Right renal cortex interstitium (tissue), 3 donors: ENCODE measurements at regions not wholly inside any gene's neighbourhood (a gene's known extent, or its start where the extent isn't known, plus 50 kb on each side); places are given as distances from the start of the nearest gene placed in this dataset.
"Not testable (repeated sequence)": the region's sequence is repeated elsewhere in the genome, so short reads cannot be mapped to it uniquely, and the experiment has no call there.

Experiments used
- DNase-seq, 3 donors: peaks; one replicate each; pipeline ENCODE4 v3.0.0-alpha.2; 2013; ENCODE audit warnings: low read depth in 3 of 3, low spot score in 2 of 3

GRCh38 chr4:29908276-29908675 is 811.9 kb upstream of the PCDH7 start:
- DNase-seq: no peak

GRCh38 chr4:29927895-29928294 is 792.3 kb upstream of the PCDH7 start:
- no peak for DNase-seq

- DNase-seq: no peak
These were observed 771.7 kb upstream of the PCDH7 start for GRCh38 chr4:29948451-29948850.

- DNase-seq: no peak
These were observed 771.3 kb upstream of the PCDH7 start for GRCh38 chr4:29948858-29949257.

- DNase-seq: no peak
These were observed 753.8 kb upstream of the PCDH7 start for GRCh38 chr4:29966386-29966785.

GRCh38 chr4:29970626-29971025 is 749.5 kb upstream of the PCDH7 start:
- DNase-seq: no peak

- no peak for DNase-seq
These were observed 748.0 kb upstream of the PCDH7 start for GRCh38 chr4:29972121-29972520.

GRCh38 chr4:29983890-29984289 is 736.3 kb upstream of the PCDH7 start:
- DNase-seq: no peak

GRCh38 chr4:30001628-30002027 is 718.5 kb upstream of the PCDH7 start:
- no peak for DNase-seq

- no peak for DNase-seq
These were observed 717.8 kb upstream of the PCDH7 start for GRCh38 chr4:30002341-30002740.

- no peak for DNase-seq
These were observed 714.2 kb upstream of the PCDH7 start for GRCh38 chr4:30005995-30006394.

- DNase-seq: no peak
These were observed 695.6 kb upstream of the PCDH7 start for GRCh38 chr4:30024526-30024925.

- DNase-seq: peak in 1 of 3 donors; percentile 3
These were observed 691.3 kb upstream of the PCDH7 start for GRCh38 chr4:30028826-30029225.

GRCh38 chr4:30056016-30056766 is 664.0 kb upstream of the PCDH7 start:
- DNase-seq: no peak

GRCh38 chr4:30068234-30068633 is 651.9 kb upstream of the PCDH7 start:
- no peak for DNase-seq

GRCh38 chr4:30073011-30073710 is 647.0 kb upstream of the PCDH7 start:
- no peak for DNase-seq

- not testable (repeated sequence) for DNase-seq
These were observed 627.6 kb upstream of the PCDH7 start for GRCh38 chr4:30092420-30093128.

- DNase-seq: no peak
These were observed 625.3 kb upstream of the PCDH7 start for GRCh38 chr4:30094887-30095286.

GRCh38 chr4:30103455-30103854 is 616.7 kb upstream of the PCDH7 start:
- no peak for DNase-seq

GRCh38 chr4:30116401-30116800 is 603.8 kb upstream of the PCDH7 start:
- DNase-seq: no peak

- DNase-seq: no peak
These were observed 602.7 kb upstream of the PCDH7 start for GRCh38 chr4:30117433-30117832.

- DNase-seq: no peak
These were observed 597.5 kb upstream of the PCDH7 start for GRCh38 chr4:30122711-30123110.
